T-cell (primary cell): ENCODE measurements at regions not wholly inside any gene's neighbourhood (a gene's known extent, or its start where the extent isn't known, plus 50 kb on each side); places are given as distances from the start of the nearest gene placed in this dataset.

Experiments
- ATAC-seq, 4 experiments: fragments of 200-7000 bp in 3 of 4; fragments of 150-1000 bp in 1 of 4; cut with Tn5 transposase; replicated peaks in 1 of 4; 1 replicate in 3 of 4; 2 replicates in 1 of 4; pipeline ENCODE4 v1.10.0; 2021; ENCODE audit warnings: moderate library complexity in 3 of 4, mild to moderate bottlenecking in 2 of 4, moderate number of reproducible peaks in 1 of 4
- CTCF ChIA-PET, 2 donors: fragments of 300-600 bp; sonication (Branson Sonifier 250); formaldehyde crosslinking; loops; one replicate each; lab custom pipeline; 2022; ENCODE audit warnings: antibody characterized with exemption in 2 of 2; lab: Charles Lee
- POLR2A ChIA-PET, 2 donors: fragments of 300-600 bp; sonication (Branson Sonifier 250); formaldehyde crosslinking; loops; one replicate each; lab custom pipeline; 2022; ENCODE audit warnings: antibody characterized with exemption in 2 of 2; lab: Charles Lee
- DNase-seq, 35 experiments: peaks; one replicate each; pipeline versions ENCODE4 v3.0.0 to v3.0.0-alpha.2; 2013 to 2023
- H3K27ac ChIP-seq: one replicate; pipeline ENCODE4 v1.5.1; 2013; ENCODE audit warnings: low read length
- H3K27me3 ChIP-seq, 2 experiments: replicated peaks in 1 of 2; 1 replicate in 1 of 2; 2 replicates in 1 of 2; pipeline versions ENCODE4 v1.6.1 to v1.7.0; 2013; ENCODE audit warnings: low read length in 1 of 2, mixed read lengths in 1 of 2; ENCODE audit not compliant: control insufficient read depth in 2 of 2, insufficient read depth in 2 of 2; ENCODE audit errors: extremely low read depth in 1 of 2
- H3K36me3 ChIP-seq, 2 donors: 1 replicate in 1 of 2; 2 replicates in 1 of 2; pipeline versions ENCODE4 v1.6.1 to v1.7.0; 2013; ENCODE audit warnings: low read length in 1 of 2; ENCODE audit not compliant: control insufficient read depth in 2 of 2, insufficient read depth in 1 of 2; ENCODE audit errors: extremely low read depth in 1 of 2
- H3K4me1 ChIP-seq, 2 experiments: 1 replicate in 1 of 2; 2 replicates in 1 of 2; pipeline versions ENCODE4 v1.6.1 to v1.7.0; 2013; ENCODE audit warnings: low read length in 2 of 2, mixed read lengths in 1 of 2; ENCODE audit not compliant: insufficient read depth in 2 of 2, control insufficient read depth in 1 of 2; ENCODE audit errors: extremely low read depth in 1 of 2
- H3K4me3 ChIP-seq, 2 donors: 1 replicate in 1 of 2; 2 replicates in 1 of 2; pipeline versions ENCODE4 v1.5.1 to v1.7.0; 2013; ENCODE audit warnings: mild to moderate bottlenecking in 2 of 2, low read length in 1 of 2, moderate library complexity in 1 of 2; ENCODE audit not compliant: control insufficient read depth in 1 of 2; ENCODE audit errors: extremely low read depth in 1 of 2
- H3K9me3 ChIP-seq: 2 replicates; pipeline ENCODE4 v1.7.0; 2013
- H3K27ac Mint-ChIP-seq, 2 donors: one replicate each; pipeline ENCODE4 v1.8.0; 2020 to 2021; ENCODE audit warnings: mild to moderate bottlenecking in 2 of 2, mixed read lengths in 2 of 2
- H3K27me3 Mint-ChIP-seq, 2 donors: one replicate each; pipeline ENCODE4 v1.8.0; 2021 to 2022; ENCODE audit warnings: mixed read lengths in 2 of 2
- H3K36me3 Mint-ChIP-seq: one replicate; pipeline ENCODE4 v1.8.0; 2021; ENCODE audit warnings: mixed read lengths
- H3K4me1 Mint-ChIP-seq, 3 donors: one replicate each; pipeline ENCODE4 v1.8.0; 2020 to 2022; ENCODE audit warnings: mixed read lengths in 3 of 3, mild to moderate bottlenecking in 1 of 3
- H3K4me3 Mint-ChIP-seq, 3 donors: one replicate each; pipeline ENCODE4 v1.8.0; 2020 to 2022; ENCODE audit warnings: mild to moderate bottlenecking in 3 of 3, mixed read lengths in 3 of 3, moderate library complexity in 3 of 3
- H3K9me3 Mint-ChIP-seq, 3 donors: one replicate each; pipeline ENCODE4 v1.8.0; 2020 to 2022; ENCODE audit warnings: mixed read lengths in 3 of 3
- WGBS: methylation state at CpG from one replicate; pipeline ENCODE4 v1.1.5; 2013; ENCODE audit warnings: missing lambda C conversion rate; ENCODE audit not compliant: insufficient coverage; 5-methylcytosine and 5-hydroxymethylcytosine counted together

DNA sequence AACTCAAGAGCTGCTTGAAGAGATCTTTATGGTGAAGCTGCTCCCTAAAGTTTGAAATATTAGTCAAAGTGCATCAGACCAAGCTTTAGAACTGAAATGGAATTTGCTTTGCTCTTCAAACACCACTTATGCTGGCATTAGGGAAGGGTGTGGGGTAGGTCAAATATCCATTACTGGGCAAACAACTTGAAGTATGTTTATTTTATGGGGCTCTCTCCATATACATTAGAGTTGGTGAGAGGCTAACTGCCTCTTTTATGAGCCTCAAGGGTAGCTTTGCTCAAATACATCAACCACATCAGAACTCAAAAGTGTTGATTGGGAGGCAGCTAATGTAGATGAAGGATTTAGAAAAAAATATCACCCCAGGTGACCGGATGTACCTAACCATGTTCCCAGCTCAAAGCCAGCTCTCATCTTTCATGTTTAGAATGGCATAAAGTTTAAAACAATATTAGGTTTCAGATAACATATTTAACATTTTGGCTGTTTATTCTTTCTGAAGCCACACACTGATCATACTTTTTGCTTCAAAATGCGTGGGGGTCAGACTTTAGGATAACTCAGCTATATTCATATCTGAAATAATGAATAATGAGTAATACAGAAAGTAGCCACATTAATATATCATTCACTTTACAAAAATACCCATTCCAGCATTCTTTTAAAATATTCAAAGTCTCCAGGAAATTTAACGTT lies 318.6 kb downstream of the PTEN start:
- H3K36me3 ChIP-seq: no peaks in the 10 kb centered on the region
- Mint-ChIP-seq H3K27ac (no peak overlapping the region), H3K27me3 (no peaks in the 10 kb centered on the region), H3K9me3 (peaks cover 5 to 13% (median 8%) of the 10 kb centered on the region in 3 donors), H3K4me3 (no peak overlapping the region), H3K4me1 (no peaks in the 10 kb centered on the region), H3K36me3 (no peaks in the 10 kb centered on the region)
- ATAC-seq (no peak), DNase-seq (no peak)
- WGBS: no CpG with 5 or more reads among the region's 3 CpGs
- no peaks in the 10 kb centered on the region for H3K9me3 ChIP-seq
- H3K4me3 ChIP-seq: no peak overlapping the region
- POLR2A ChIA-PET: no interaction called here
- no peaks in the 10 kb centered on the region for H3K27me3 ChIP-seq
- H3K27ac ChIP-seq: no peak overlapping the region
- no peaks in the 10 kb centered on the region for H3K4me1 ChIP-seq
- CTCF ChIA-PET: interaction anchor here (0.6 kb wide), 2 partner anchors 167 to 184 kb away, joined by 3 to 6 read pairs; no protein-coding TSS in a partner anchor

GRCh38 chr10:88182601-88182930 lies 319.1 kb downstream of the PTEN start:
- Histone ChIP-seq H3K27me3 (no peaks in the 10 kb centered on the region), H3K4me3 (no peak overlapping the region), H3K9me3 (no peaks in the 10 kb centered on the region), H3K36me3 (no peaks in the 10 kb centered on the region), H3K27ac (no peak overlapping the region), H3K4me1 (no peaks in the 10 kb centered on the region)
- ChIA-PET CTCF (interaction anchor here (0.6 kb wide), 2 partner anchors 167 to 184 kb away, joined by 3 to 6 read pairs; no protein-coding TSS in a partner anchor), POLR2A (interaction anchor here in 1 of 2 donors (0.8 kb wide), 1 partner anchor 16 kb away, joined by 3 read pairs; no protein-coding TSS in a partner anchor)
- Mint-ChIP-seq H3K4me3 (no peak overlapping the region), H3K27me3 (no peaks in the 10 kb centered on the region), H3K36me3 (no peaks in the 10 kb centered on the region), H3K27ac (no peak overlapping the region), H3K4me1 (no peaks in the 10 kb centered on the region), H3K9me3 (peaks cover 1 to 8% (median 2%) of the 10 kb centered on the region in 3 donors)
- DNase-seq (no peak), ATAC-seq (no peak)

GRCh38 chr10:88184543-88185297 lies 321.3 kb downstream of the PTEN start:
- H3K36me3 Mint-ChIP-seq: no peaks in the 10 kb centered on the region
- no peaks in the 10 kb centered on the region for H3K27me3 ChIP-seq
- ChIA-PET CTCF (interaction anchor here (0.6 to 0.9 kb wide), 3 partner anchors 208 to 544 kb away, joined by 3 read pairs; no protein-coding TSS in a partner anchor), POLR2A (no interaction called here)
- H3K36me3 ChIP-seq: no peaks in the 10 kb centered on the region
- DNase-seq (no peak), ATAC-seq (no peak)
- no peaks in the 10 kb centered on the region for H3K9me3 ChIP-seq
- H3K27ac Mint-ChIP-seq: no peak overlapping the region
- no peak overlapping the region for H3K27ac ChIP-seq
- H3K4me3 ChIP-seq: no peak overlapping the region
- no peak overlapping the region for H3K4me3 Mint-ChIP-seq
- 100% methylated on average over 2 of the region's 3 CpGs for WGBS
- no peaks in the 10 kb centered on the region for H3K4me1 ChIP-seq
- no peaks in the 10 kb centered on the region for H3K4me1 Mint-ChIP-seq
- H3K27me3 Mint-ChIP-seq: no peaks in the 10 kb centered on the region
- no peaks in the 10 kb centered on the region for H3K9me3 Mint-ChIP-seq

- H3K27me3 Mint-ChIP-seq: no peaks in the 10 kb centered on the region
- no peak overlapping the region for H3K4me3 Mint-ChIP-seq
- Histone ChIP-seq H3K36me3 (no peaks in the 10 kb centered on the region), H3K27me3 (no peaks in the 10 kb centered on the region), H3K4me1 (no peaks in the 10 kb centered on the region), H3K27ac (no peak overlapping the region), H3K4me3 (no peak overlapping the region), H3K9me3 (no peaks in the 10 kb centered on the region)
- ATAC-seq (no peak), DNase-seq (no peak)
- no peaks in the 10 kb centered on the region for H3K36me3 Mint-ChIP-seq
- POLR2A ChIA-PET: interaction anchor here in 1 of 2 donors (0.7 kb wide), 1 partner anchor 394 kb away, joined by 3 read pairs; no protein-coding TSS in a partner anchor
- CTCF ChIA-PET: interaction anchor here in 1 of 2 donors (0.9 kb wide), 1 partner anchor 388 kb away, joined by 3 read pairs; no protein-coding TSS in a partner anchor
- H3K9me3 Mint-ChIP-seq: no peaks in the 10 kb centered on the region
- WGBS: 100% methylated on average over 1 of the region's 2 CpGs
- H3K27ac Mint-ChIP-seq: no peak overlapping the region
- peaks cover 2 to 8% (median 3%) of the 10 kb centered on the region in 3 donors for H3K4me1 Mint-ChIP-seq
Observed at GRCh38 chr10:88185830-88186229, 322.4 kb downstream of the PTEN start.

DNA sequence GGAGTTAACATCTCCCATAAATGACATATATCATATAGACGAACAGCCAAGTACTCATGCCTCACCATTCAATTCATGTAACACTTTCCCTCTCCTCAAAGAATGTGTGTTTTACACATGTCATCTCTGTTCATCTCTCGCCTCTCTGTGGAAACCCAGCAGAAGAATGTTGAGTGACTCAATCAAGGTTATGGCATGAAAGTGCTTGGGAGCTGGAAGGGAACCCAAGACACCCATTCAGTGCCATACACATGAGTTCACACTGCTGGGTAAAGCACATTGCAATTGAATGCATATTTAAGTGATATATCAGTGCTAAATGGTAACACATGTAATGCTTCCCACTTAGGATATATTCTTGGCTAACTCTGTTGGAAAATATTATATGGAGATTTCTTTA lies 322.9 kb downstream of the PTEN start:
- Histone ChIP-seq H3K4me1 (no peaks in the 10 kb centered on the region), H3K4me3 (no peak overlapping the region), H3K36me3 (no peaks in the 10 kb centered on the region), H3K27ac (no peak overlapping the region), H3K27me3 (no peaks in the 10 kb centered on the region), H3K9me3 (no peaks in the 10 kb centered on the region)
- Mint-ChIP-seq H3K4me1 (peaks cover 2 to 10% (median 3%) of the 10 kb centered on the region in 3 donors), H3K27me3 (no peaks in the 10 kb centered on the region), H3K27ac (no peak overlapping the region), H3K9me3 (no peaks in the 10 kb centered on the region), H3K36me3 (no peaks in the 10 kb centered on the region), H3K4me3 (no peak overlapping the region)
- POLR2A ChIA-PET: no interaction called here
- CTCF ChIA-PET: no interaction called here
- ATAC-seq (no peak), DNase-seq (no peak)
- WGBS: 100% methylated on average over 1 of the region's 2 CpGs

- CTCF ChIA-PET: interaction anchor here in 1 of 2 donors (0.6 kb wide), 1 partner anchor 198 kb away, joined by 3 read pairs; no protein-coding TSS in a partner anchor
- WGBS: 100% methylated on average over 1 of the region's 2 CpGs
- peaks cover 7 to 11% (median 8%) of the 10 kb centered on the region in 3 donors for H3K4me1 Mint-ChIP-seq
- H3K27ac ChIP-seq: no peak overlapping the region
- H3K4me1 ChIP-seq: peaks cover 0 to 9% of the 10 kb centered on the region in 2 experiments
- POLR2A ChIA-PET: no interaction called here
- H3K36me3 Mint-ChIP-seq: no peaks in the 10 kb centered on the region
- DNase-seq: no peak
- no peaks in the 10 kb centered on the region for H3K27me3 ChIP-seq
- H3K27ac Mint-ChIP-seq: no peak overlapping the region
- no peak for ATAC-seq
- no peak overlapping the region for H3K4me3 ChIP-seq
- H3K9me3 ChIP-seq: no peaks in the 10 kb centered on the region
- no peak overlapping the region for H3K4me3 Mint-ChIP-seq
- no peaks in the 10 kb centered on the region for H3K9me3 Mint-ChIP-seq
- H3K36me3 ChIP-seq: no peaks in the 10 kb centered on the region
- no peaks in the 10 kb centered on the region for H3K27me3 Mint-ChIP-seq
Observed at GRCh38 chr10:88187472-88187871, 324.0 kb downstream of the PTEN start.
